Superior temporal gyrus (tissue), 1 donor: ENCODE measurements at regions not wholly inside any gene's neighbourhood (a gene's known extent, or its start where the extent isn't known, plus 50 kb on each side); places are given as distances from the start of the nearest gene placed in this dataset.

Experiments used
- DNase-seq: peaks from one replicate; pipeline ENCODE4 v3.0.0-alpha.2; 2016; ENCODE audit errors: extremely low spot score

DNA sequence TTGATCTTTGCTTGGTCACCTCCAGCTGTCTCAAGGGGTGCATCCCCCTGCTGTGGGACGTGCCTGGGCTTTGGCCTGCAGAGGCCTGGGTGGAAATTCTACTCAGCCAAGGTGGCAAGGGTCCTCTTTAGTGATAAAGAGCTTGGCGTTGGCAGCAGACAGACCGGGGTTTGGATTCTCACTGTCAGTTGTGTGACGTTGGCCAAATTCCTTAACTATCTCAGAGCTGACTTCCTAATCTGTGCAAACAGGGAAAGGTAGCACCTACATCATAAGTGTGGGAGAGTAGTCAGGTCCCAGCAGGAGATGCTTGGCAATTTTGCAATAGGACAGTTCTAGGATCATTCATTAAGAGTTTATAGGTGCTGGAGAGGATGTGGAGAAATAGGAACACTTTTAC, 154.3 kb upstream of the GSC start:
- DNase-seq = no peak

GRCh38 chr14:94923786-94924185, 153.9 kb upstream of the GSC start:
- no peak for DNase-seq

GRCh38 chr14:94922595-94923239, 152.8 kb upstream of the GSC start:
- DNase-seq = no peak

DNA sequence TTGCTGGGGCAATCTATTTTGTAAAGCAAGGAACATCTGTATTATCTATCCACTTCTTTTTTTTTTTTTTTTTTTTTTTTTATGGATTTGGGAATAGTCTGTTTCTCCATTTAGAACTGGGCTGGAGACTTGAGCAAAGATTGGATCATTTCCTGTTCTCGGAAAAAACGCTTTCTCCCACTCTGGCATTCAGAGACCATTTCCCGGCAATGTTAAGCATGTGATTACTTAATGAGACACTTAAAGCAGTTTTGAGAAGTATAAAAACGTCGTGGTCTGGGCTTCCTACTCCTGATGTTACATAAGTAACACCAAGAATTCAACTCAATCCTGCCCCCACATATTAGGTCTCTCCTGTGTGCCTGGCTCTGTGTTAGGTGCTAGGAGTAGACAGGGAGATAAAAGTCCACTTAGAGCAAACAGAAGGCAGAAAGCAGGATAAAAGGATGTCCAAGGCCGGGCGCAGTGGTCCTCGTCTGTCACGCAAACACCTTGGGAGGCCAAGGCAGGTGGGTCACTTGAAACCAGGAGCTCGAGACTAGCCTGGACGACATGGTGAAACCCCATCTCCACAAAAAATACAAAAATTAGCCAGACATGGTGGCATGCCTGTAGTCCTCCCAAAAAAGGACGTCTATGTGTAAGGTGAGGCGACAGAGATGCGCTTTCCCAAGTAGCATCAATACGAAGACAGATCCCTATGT, 152.1 kb upstream of the GSC start:
- DNase-seq = no peak

DNA sequence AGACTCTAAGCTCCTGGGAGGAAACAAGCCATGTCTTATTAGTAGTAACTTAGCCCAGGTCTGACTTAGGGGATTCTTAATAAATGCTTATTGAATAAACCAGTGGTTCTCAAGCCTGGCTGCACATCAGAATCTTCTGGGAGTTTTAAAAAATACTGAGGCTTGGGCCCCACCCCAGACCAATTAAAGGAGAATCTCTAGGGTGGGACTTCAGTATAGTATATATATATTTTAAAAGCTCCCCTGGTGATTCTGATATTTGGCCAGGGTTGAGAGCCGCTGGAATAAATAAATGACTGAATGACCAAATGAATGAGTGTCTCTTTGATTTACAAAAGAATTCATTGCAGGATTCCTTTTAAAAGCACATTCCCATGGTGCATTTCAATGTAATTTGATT, 151.5 kb upstream of the GSC start:
- DNase-seq = no peak

GRCh38 chr14:94919896-94920295, 150.0 kb upstream of the GSC start:
- no peak for DNase-seq

- no peak for DNase-seq
These were observed 149.0 kb upstream of the GSC start for GRCh38 chr14:94918896-94919295.

- no peak for DNase-seq
These were observed 147.2 kb upstream of the GSC start for GRCh38 chr14:94917041-94917600.

DNA sequence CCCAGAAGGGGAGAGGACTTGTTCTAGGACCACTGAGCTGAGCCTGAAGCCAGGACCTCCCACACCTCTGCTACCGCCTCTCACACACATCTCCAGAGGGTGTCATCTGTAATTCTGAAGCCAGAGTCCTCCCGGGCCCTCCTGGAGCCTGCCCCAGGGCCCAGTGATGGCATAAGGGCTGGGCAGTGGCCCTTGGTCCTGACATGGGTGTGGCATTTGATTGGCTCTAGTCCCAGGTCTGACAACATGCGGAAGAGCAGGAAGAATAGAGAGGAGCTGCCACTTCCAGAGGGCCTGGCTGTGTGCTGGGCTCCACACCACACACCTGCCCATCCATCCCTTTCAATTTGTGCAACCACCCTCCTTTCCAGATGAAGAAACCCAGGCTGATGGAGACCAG, 144.3 kb upstream of the GSC start:
- no peak for DNase-seq

- no peak for DNase-seq
These were observed 137.8 kb upstream of the GSC start for GRCh38 chr14:94907626-94908261.

DNA sequence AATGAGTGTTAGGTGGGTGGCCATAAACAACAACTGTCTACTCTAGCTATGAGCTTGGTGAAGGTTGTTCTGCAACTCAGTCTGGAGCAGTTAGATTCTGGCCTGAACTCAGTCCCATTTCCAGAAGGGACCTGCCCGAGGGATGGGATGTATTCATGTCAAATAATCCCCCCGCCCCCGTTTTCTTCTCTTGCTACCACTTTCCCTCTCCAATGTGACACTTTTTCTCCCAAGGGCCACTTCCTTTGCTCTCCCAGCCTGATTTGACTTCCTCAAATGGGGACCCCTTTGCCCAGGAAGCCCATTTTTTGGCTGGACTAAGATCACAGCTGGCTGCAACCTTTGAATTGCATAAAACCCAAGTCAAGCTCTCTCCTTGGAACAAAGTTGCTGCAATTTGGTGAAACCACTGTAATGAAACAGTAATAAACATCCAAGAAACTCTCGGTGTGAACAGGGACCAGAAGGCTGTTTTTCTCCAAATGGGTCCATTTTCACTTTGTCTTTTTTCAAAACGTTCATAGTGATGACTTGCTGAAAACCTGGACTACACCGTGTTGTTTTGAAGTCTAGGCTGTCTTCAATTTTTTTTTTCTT, 137.2 kb upstream of the GSC start:
- no peak for DNase-seq

DNA sequence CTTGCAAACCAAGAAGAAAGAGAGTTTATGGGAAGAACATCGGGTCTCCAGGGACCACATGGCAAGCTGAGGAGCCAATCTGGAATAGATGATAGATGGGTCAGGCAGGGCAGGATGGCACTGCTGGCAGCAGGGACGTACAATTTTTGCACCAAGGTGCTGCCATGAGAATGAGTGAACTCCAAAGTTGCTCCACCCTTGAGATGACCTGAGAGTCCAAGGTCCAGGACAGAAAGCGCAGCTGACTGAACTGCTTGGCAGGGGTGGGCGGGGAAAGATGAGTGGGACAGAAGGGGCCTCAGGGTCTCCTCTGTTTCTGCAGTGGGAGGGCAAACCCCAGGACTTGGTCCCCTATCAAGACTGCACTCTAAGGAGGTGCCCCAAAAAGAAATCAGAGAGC, 136.7 kb upstream of the GSC start:
- DNase-seq = no peak

GRCh38 chr14:94904636-94905035, 134.7 kb upstream of the GSC start:
- no peak for DNase-seq

- DNase-seq = no peak
These were observed 134.0 kb upstream of the GSC start for GRCh38 chr14:94903883-94904282.

GRCh38 chr14:94903338-94903737, 133.4 kb upstream of the GSC start:
- no peak for DNase-seq

DNA sequence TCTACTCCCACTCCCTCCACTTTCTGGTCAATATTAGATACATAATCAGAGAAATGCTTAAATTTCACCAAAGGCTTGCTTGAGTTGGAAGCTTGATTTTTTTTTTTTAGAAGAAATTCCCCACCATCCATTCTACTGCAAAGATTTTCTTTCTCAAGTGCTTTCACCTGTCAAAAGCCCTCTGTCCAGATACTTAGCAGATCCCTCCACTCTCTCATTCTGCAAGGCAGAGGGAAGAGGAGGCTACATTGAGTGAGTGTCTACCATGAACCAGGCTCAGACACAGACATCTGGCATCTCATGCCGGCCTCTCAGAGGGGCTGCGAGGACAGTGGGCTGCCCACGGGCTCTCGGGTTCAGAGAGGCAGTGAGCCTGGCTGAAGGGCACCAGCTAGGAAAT, 127.6 kb upstream of the GSC start:
- no peak for DNase-seq

- DNase-seq = no peak
These were observed 127.2 kb upstream of the GSC start for GRCh38 chr14:94897082-94897481.

DNA sequence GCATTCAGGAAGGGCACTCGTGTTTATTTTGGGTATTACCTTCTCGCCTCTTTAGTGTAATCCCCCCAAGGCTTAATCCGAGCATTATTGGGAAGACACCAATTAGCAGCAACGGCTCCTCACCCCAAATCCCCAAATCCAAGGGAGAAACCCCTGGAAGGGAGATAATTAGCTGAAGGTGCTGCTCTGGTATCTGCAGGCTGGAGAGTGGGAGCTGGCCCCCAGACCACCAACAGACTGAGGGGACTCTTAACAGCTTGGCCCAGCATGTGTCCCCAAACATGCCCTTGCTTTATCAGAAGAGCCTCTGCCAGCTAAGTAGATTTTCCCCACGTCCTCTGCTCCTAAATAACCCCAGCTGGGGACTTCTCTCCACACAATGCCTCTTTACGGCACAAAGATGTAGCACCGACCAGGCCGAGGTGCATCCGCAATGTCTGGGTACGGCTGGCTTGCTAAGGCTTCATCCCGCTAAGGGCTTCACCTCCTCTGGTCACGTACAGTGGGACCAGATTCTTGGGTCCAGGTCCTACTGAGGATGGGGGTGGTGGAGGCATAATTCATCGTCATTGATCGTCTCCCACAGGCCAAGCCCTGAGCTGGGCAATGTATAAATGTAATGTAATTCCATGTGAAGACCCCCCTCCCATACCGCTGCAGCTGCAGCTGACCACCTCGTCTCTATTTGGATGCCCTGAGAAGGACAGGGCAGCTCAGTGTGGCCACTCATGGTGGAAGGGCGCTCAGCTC, 123.7 kb upstream of the GSC start:
- DNase-seq = no peak

DNA sequence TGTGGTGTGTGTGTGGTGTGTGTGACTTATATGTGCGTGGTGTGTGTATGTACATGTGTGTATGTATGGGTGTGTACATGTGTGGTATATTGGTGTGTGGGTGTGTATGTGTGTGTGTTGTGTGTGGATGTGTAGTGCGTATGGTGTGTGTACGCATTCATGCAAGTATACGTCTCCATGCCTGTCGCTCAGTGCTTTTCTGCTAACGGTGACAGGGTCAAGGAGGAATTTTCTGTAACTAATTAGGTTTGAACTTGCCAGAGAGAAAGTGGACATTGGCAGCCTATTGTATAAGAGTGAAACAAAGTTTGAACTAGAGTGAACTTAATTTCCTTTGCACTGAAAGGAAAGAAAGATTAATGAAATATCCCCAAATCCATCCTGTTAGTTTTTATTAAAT, 120.9 kb upstream of the GSC start:
- no peak for DNase-seq

DNA sequence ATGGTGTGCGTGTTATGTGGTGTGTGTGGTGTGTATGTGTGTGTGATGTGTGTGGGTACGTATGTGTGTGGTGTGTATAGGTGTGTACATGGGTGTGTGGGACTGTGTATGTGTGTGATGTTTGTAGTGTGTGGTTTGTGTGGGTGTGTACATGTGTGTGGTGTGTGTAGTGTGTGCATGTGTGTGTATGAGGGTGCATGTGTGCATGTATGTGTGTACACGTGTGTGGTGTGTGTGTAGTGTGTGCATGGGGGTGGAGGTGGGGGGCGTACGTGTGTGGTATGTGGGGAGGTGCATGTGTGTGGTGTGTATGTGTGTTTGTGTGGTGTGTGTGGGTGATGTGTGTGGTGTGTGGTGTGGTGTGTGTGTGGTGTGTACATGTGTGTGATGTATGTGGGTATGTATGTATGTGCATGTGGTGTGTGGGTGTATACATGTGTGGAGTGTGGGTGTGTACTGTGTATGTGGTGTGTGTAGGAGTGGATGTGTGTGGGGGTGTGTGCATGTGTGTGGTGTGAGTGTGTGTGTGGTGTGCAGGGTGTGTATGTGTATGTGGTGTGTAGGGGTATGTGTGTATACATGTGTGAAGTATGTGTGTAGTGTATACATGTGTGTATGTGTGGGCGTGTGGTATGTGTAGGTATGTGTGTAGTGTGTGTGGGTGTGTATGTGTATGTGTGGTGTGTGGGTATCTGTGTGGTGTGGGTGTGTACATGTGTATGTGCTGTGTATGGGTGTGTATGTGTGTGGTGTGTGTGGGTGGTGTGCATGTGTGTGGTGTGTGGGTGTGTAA, 119.8 kb upstream of the GSC start:
- DNase-seq = no peak

DNA sequence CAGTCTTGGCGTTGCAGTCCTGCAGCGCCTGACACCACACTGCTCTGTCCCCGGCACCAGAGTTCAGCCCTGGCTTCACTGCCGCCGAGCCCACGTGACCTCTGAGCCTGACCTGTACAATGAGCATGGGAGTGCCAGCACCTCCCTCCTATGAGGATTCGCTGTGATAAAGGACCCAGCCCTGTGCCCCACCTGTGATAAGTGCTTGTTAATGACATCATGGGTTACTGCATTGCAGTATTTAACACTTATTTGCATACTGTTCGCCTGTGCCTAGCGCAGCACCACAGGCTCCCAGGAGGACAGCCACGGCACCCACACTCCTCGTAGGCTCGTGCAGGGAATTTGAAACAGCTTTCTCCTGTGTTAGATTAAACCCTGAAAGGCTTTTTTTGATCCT, 118.2 kb upstream of the GSC start:
- DNase-seq = no peak
